ENCODE measurements at regions not wholly inside any gene's neighbourhood (a gene's known extent, or its start where the extent isn't known, plus 50 kb on each side); places are given as distances from the start of the nearest gene placed in this dataset.
A peak's percentile ranks its signal among the peaks of the same experiment; 100 is the strongest.

DNA sequence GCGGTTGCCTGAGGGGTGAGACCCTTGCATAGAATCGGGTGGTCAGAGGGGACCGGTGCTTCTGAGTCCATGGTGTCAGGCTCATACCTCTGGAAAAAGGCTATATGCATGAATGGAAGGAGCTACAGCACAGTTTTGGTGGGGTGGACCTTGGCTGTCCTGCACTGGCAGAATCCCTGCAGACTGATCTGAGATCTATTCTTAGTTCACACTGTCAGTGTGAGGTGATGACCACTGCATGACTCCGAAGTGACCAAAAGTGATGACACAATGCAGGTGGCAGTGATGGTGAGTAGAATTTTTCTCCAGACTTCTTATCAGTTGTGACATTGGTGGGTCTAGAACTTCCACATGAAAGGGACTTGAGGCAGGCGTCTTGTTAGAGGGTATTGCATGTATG, 105.2 kb upstream of the SLC28A3 start:
- 89% methylated on average over 5 of the region's 5 CpGs for WGBS (ENCODE audit: insufficient coverage)
- no peak overlapping the region for H3K27ac ChIP-seq (ENCODE audit: low read length)

GRCh38 chr9:84447305-84447704, 106.7 kb upstream of the SLC28A3 start:
- no peaks in the 10 kb centered on the region for H3K36me3 ChIP-seq (ENCODE audit: control insufficient read depth, insufficient read depth, low read length)
- H3K27ac ChIP-seq (ENCODE audit: low read length): no peak overlapping the region
- no CpG with 5 or more reads among the region's 2 CpGs for WGBS (ENCODE audit: insufficient coverage)
- no peaks in the 10 kb centered on the region for H3K9me3 ChIP-seq (replicated peaks; ENCODE audit: control insufficient read depth, low read depth, low read length)
- no peak overlapping the region for H3K4me3 ChIP-seq (ENCODE audit: low read length)
- no peaks in the 10 kb centered on the region for H3K4me1 ChIP-seq (ENCODE audit: control insufficient read depth, insufficient read depth, low read length)
- H3K27me3 ChIP-seq (ENCODE audit: control insufficient read depth, insufficient read depth, low read length): peaks cover 3% of the 10 kb centered on the region
- no peak for DNase-seq

More for the DNA sequence above, 105.2 kb upstream of the SLC28A3 start:
- Histone ChIP-seq H3K4me3 (ENCODE audit: low read length) (no peak overlapping the region), H3K4me1 (ENCODE audit: control insufficient read depth, insufficient read depth, low read length) (no peaks in the 10 kb centered on the region), H3K27me3 (ENCODE audit: control insufficient read depth, insufficient read depth, low read length) (no peaks in the 10 kb centered on the region), H3K9me3 (replicated peaks; ENCODE audit: control insufficient read depth, low read depth, low read length) (no peaks in the 10 kb centered on the region), H3K36me3 (ENCODE audit: control insufficient read depth, insufficient read depth, low read length) (no peaks in the 10 kb centered on the region)
- DNase-seq: no peak

- no peaks in the 10 kb centered on the region for H3K9me3 ChIP-seq (replicated peaks; ENCODE audit: control insufficient read depth, low read depth, low read length)
- no peaks in the 10 kb centered on the region for H3K36me3 ChIP-seq (ENCODE audit: control insufficient read depth, insufficient read depth, low read length)
- no peaks in the 10 kb centered on the region for H3K4me1 ChIP-seq (ENCODE audit: control insufficient read depth, insufficient read depth, low read length)
- 67% methylated on average over 2 of the region's 5 CpGs for WGBS (ENCODE audit: insufficient coverage)
- H3K27me3 ChIP-seq (ENCODE audit: control insufficient read depth, insufficient read depth, low read length): peaks cover 6% of the 10 kb centered on the region
- no peak for DNase-seq
- no peak overlapping the region for H3K4me3 ChIP-seq (ENCODE audit: low read length)
- no peak overlapping the region for H3K27ac ChIP-seq (ENCODE audit: low read length)
These were observed 109.5 kb upstream of the SLC28A3 start for GRCh38 chr9:84450029-84450428.

GRCh38 chr9:84456527-84456926, 116.0 kb upstream of the SLC28A3 start:
- no peak overlapping the region for H3K4me3 ChIP-seq (ENCODE audit: low read length)
- 100% methylated on average over 1 of the region's 2 CpGs for WGBS (ENCODE audit: insufficient coverage)
- no peak overlapping the region for H3K27ac ChIP-seq (ENCODE audit: low read length)
- H3K36me3 ChIP-seq (ENCODE audit: control insufficient read depth, insufficient read depth, low read length): no peaks in the 10 kb centered on the region
- no peak for DNase-seq
- H3K4me1 ChIP-seq (ENCODE audit: control insufficient read depth, insufficient read depth, low read length): no peaks in the 10 kb centered on the region
- peaks cover 4% of the 10 kb centered on the region for H3K27me3 ChIP-seq (ENCODE audit: control insufficient read depth, insufficient read depth, low read length)
- H3K9me3 ChIP-seq (replicated peaks; ENCODE audit: control insufficient read depth, low read depth, low read length): no peaks in the 10 kb centered on the region

DNA sequence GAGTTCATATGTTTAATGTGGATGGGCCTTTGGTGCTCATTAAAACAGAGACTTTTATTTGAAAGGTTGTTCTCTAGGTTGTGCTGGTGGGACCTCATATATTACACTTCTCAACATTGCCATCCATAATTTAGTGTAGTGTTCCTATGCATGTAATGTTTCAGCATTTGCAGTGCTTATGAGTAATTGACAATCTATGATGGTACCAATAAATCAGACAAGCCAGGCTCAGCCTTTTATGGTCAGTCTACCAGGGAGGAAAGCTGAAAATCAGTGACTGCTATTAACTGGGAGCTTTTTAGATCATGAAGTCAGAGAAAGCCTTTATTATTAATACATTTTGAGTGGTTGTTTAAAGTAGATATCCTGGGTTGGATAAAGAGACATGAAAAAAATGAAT, 120.1 kb upstream of the SLC28A3 start:
- H3K27me3 ChIP-seq (ENCODE audit: control insufficient read depth, insufficient read depth, low read length): no peaks in the 10 kb centered on the region
- no peak for DNase-seq
- H3K9me3 ChIP-seq (replicated peaks; ENCODE audit: control insufficient read depth, low read depth, low read length): no peaks in the 10 kb centered on the region
- no peaks in the 10 kb centered on the region for H3K4me1 ChIP-seq (ENCODE audit: control insufficient read depth, insufficient read depth, low read length)
- H3K4me3 ChIP-seq (ENCODE audit: low read length): no peak overlapping the region
- H3K27ac ChIP-seq (ENCODE audit: low read length): no peak overlapping the region
- H3K36me3 ChIP-seq (ENCODE audit: control insufficient read depth, insufficient read depth, low read length): no peaks in the 10 kb centered on the region

- no peak for DNase-seq
- Histone ChIP-seq H3K4me1 (ENCODE audit: control insufficient read depth, insufficient read depth, low read length) (no peaks in the 10 kb centered on the region), H3K4me3 (ENCODE audit: low read length) (no peak overlapping the region), H3K36me3 (ENCODE audit: control insufficient read depth, insufficient read depth, low read length) (no peaks in the 10 kb centered on the region), H3K27ac (ENCODE audit: low read length) (no peak overlapping the region), H3K27me3 (ENCODE audit: control insufficient read depth, insufficient read depth, low read length) (no peaks in the 10 kb centered on the region), H3K9me3 (replicated peaks; ENCODE audit: control insufficient read depth, low read depth, low read length) (no peaks in the 10 kb centered on the region)
- 70% methylated on average over 2 of the region's 3 CpGs for WGBS (ENCODE audit: insufficient coverage)
These were observed 122.7 kb upstream of the SLC28A3 start for GRCh38 chr9:84463272-84463671.

GRCh38 chr9:84466580-84467285, 126.2 kb upstream of the SLC28A3 start:
- no peak overlapping the region for H3K4me3 ChIP-seq (ENCODE audit: low read length)
- WGBS (ENCODE audit: insufficient coverage): no CpG with 5 or more reads among the region's 5 CpGs
- no peaks in the 10 kb centered on the region for H3K9me3 ChIP-seq (replicated peaks; ENCODE audit: control insufficient read depth, low read depth, low read length)
- no peaks in the 10 kb centered on the region for H3K27me3 ChIP-seq (ENCODE audit: control insufficient read depth, insufficient read depth, low read length)
- no peak overlapping the region for H3K27ac ChIP-seq (ENCODE audit: low read length)
- no peak for DNase-seq
- H3K36me3 ChIP-seq (ENCODE audit: control insufficient read depth, insufficient read depth, low read length): no peaks in the 10 kb centered on the region
- H3K4me1 ChIP-seq (ENCODE audit: control insufficient read depth, insufficient read depth, low read length): no peaks in the 10 kb centered on the region

- Histone ChIP-seq H3K9me3 (replicated peaks; ENCODE audit: control insufficient read depth, low read depth, low read length) (no peaks in the 10 kb centered on the region), H3K4me1 (ENCODE audit: control insufficient read depth, insufficient read depth, low read length) (no peaks in the 10 kb centered on the region), H3K27ac (ENCODE audit: low read length) (no peak overlapping the region), H3K36me3 (ENCODE audit: control insufficient read depth, insufficient read depth, low read length) (no peaks in the 10 kb centered on the region), H3K27me3 (ENCODE audit: control insufficient read depth, insufficient read depth, low read length) (no peaks in the 10 kb centered on the region), H3K4me3 (ENCODE audit: low read length) (no peak overlapping the region)
- DNase-seq: peak; percentile 12
- WGBS (ENCODE audit: insufficient coverage): no CpG with 5 or more reads among the region's 2 CpGs
These were observed 131.3 kb upstream of the SLC28A3 start for GRCh38 chr9:84471816-84472215.

GRCh38 chr9:84478996-84479395, 138.4 kb upstream of the SLC28A3 start:
- Histone ChIP-seq H3K4me1 (ENCODE audit: control insufficient read depth, insufficient read depth, low read length) (no peaks in the 10 kb centered on the region), H3K27ac (ENCODE audit: low read length) (no peak overlapping the region), H3K9me3 (replicated peaks; ENCODE audit: control insufficient read depth, low read depth, low read length) (no peaks in the 10 kb centered on the region), H3K4me3 (ENCODE audit: low read length) (no peak overlapping the region), H3K27me3 (ENCODE audit: control insufficient read depth, insufficient read depth, low read length) (no peaks in the 10 kb centered on the region), H3K36me3 (ENCODE audit: control insufficient read depth, insufficient read depth, low read length) (no peaks in the 10 kb centered on the region)
- DNase-seq: no peak
- WGBS (ENCODE audit: insufficient coverage): 0% methylated on average over 1 of the region's 3 CpGs

- Histone ChIP-seq H3K4me1 (ENCODE audit: control insufficient read depth, insufficient read depth, low read length) (no peaks in the 10 kb centered on the region), H3K27me3 (ENCODE audit: control insufficient read depth, insufficient read depth, low read length) (no peaks in the 10 kb centered on the region), H3K27ac (ENCODE audit: low read length) (no peak overlapping the region), H3K9me3 (replicated peaks; ENCODE audit: control insufficient read depth, low read depth, low read length) (no peaks in the 10 kb centered on the region), H3K4me3 (ENCODE audit: low read length) (no peak overlapping the region), H3K36me3 (ENCODE audit: control insufficient read depth, insufficient read depth, low read length) (no peaks in the 10 kb centered on the region)
- WGBS (ENCODE audit: insufficient coverage): 100% methylated on average over 2 of the region's 9 CpGs
- no peak for DNase-seq
These were observed 139.5 kb upstream of the SLC28A3 start for GRCh38 chr9:84480071-84480470.

- Histone ChIP-seq H3K36me3 (ENCODE audit: control insufficient read depth, insufficient read depth, low read length) (no peaks in the 10 kb centered on the region), H3K9me3 (replicated peaks; ENCODE audit: control insufficient read depth, low read depth, low read length) (no peaks in the 10 kb centered on the region), H3K27me3 (ENCODE audit: control insufficient read depth, insufficient read depth, low read length) (no peaks in the 10 kb centered on the region), H3K4me1 (ENCODE audit: control insufficient read depth, insufficient read depth, low read length) (no peaks in the 10 kb centered on the region), H3K27ac (ENCODE audit: low read length) (no peak overlapping the region), H3K4me3 (ENCODE audit: low read length) (no peak overlapping the region)
- no peak for DNase-seq
- no CpG with 5 or more reads among the region's 3 CpGs for WGBS (ENCODE audit: insufficient coverage)
These were observed 140.7 kb upstream of the SLC28A3 start for GRCh38 chr9:84481231-84481630.

Data from muscle of leg (tissue), 3 donors.